Activated naive CD8-positive, alpha-beta T cell treated with anti-CD3 and anti-CD28 coated beads, Interleukin-2, amount 50 U/mL, for 24 hours (primary cell): ENCODE measurements at regions not wholly inside any gene's neighbourhood (a gene's known extent, or its start where the extent isn't known, plus 50 kb on each side); places are given as distances from the start of the nearest gene placed in this dataset.

ENCODE experiments used
- ATAC-seq: fragments of 150-1000 bp; cut with Tn5 transposase; one replicate; pipeline ENCODE4 v1.10.0; 2021
- DNase-seq: peaks from one replicate; pipeline ENCODE4 v3.0.0; 2021
- H3K27ac Mint-ChIP-seq: one replicate; pipeline ENCODE4 v1.8.0; 2021; ENCODE audit warnings: mild to moderate bottlenecking, mixed read lengths
- H3K27me3 Mint-ChIP-seq: one replicate; pipeline ENCODE4 v1.8.0; 2021; ENCODE audit warnings: mixed read lengths
- H3K36me3 Mint-ChIP-seq: one replicate; pipeline ENCODE4 v1.8.0; 2021; ENCODE audit warnings: low read depth, mixed read lengths
- H3K4me1 Mint-ChIP-seq: one replicate; pipeline ENCODE4 v1.8.0; 2021; ENCODE audit warnings: mixed read lengths
- H3K4me3 Mint-ChIP-seq: one replicate; pipeline ENCODE4 v1.8.0; 2021; ENCODE audit warnings: mild to moderate bottlenecking, moderate library complexity, mixed read lengths
- H3K9me3 Mint-ChIP-seq: one replicate; pipeline ENCODE4 v1.8.0; 2021; ENCODE audit warnings: mixed read lengths

DNA sequence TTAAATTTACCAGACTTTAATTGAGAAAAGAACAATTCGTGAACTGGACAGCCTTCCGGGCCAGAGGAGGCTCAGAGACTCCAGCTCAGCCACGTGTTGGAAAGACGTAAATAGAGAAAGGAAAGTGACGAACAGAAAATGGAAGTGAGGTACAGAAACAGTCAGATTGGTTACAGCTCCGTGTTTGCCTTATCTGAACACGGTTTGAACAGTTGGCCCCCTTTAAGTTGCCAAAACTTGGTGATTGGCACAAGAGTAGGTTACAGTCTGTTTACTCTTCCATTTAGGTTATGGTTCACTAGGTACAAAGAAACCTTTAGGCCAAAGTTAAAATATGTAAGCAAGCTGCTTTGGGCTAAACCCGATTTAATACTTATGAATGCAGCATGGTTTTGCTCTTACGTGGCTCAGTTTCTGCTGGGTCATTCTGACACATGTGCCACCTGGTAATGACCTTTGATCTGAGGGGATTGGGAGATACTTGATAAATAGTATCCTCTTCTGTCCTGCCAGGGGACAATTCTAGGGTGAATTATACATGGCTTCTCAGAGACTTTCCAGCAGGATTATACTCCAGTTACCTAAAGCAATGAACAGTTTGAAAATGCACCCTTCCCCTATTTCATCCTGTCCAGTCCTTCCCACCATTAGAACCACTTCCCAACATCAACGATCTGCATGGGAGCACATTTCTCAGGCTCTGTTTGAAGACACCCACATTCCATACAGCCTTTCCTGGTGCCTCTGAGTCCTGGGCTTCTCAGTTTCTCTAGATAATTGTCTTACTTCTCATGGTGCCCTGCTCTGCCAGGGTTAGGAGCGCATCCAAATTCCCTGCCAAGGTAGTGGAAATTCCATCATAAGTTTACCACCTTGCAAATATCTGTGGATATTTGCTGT, 65.1 kb upstream of the TGIF1 start:
- ATAC-seq (no peak), DNase-seq (no peak)
- H3K4me3 Mint-ChIP-seq = no peak overlapping the region
- H3K27ac Mint-ChIP-seq = no peak overlapping the region
- peaks cover 6% of the 10 kb centered on the region for H3K4me1 Mint-ChIP-seq
- H3K36me3 Mint-ChIP-seq = no peaks in the 10 kb centered on the region
- no peaks in the 10 kb centered on the region for H3K9me3 Mint-ChIP-seq
- H3K27me3 Mint-ChIP-seq = peaks cover 2% of the 10 kb centered on the region

DNA sequence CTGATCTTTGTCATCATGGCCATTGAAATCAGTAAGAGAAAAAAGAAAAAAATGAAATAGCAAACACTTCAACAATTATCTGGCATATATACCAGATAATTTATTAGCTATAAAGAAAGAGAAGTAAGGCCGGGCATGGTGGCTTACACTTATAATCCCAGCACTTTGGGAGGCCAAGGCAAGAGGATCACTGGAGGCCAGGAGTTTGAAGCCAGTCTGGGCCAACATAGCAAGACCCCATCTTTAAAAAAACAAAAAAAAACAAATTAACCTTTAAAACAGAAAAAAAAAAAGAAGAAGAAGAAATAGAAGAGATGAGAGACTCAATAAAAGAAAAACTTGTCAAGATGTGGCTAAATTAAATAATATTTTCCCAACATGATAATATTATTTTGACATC, 61.6 kb upstream of the TGIF1 start:
- no peak overlapping the region for H3K27ac Mint-ChIP-seq
- H3K9me3 Mint-ChIP-seq = peaks cover 7% of the 10 kb centered on the region
- no peak overlapping the region for H3K4me3 Mint-ChIP-seq
- H3K27me3 Mint-ChIP-seq = peaks cover 2% of the 10 kb centered on the region
- no peaks in the 10 kb centered on the region for H3K4me1 Mint-ChIP-seq
- ATAC-seq = no peak
- no peak for DNase-seq
- peaks cover 3% of the 10 kb centered on the region for H3K36me3 Mint-ChIP-seq

DNA sequence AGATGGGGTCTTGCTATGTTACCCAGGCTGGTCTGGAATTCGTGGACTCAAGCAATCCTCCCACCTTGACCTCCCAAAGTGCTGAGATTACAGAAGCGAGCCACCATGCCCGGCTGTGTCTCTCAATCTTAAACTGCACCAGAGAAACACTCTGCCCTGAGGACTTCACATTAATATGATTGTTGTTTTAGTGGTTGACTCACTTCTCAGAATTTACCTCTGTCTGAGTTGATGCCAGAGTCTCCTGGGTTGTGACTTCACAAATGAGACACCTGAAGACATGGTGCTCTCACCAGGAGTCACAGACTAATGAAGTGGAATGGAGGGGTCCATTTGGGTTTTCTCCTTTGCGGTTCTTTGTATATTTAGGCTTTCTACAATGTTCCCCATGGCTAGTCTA, 61.0 kb upstream of the TGIF1 start:
- no peak overlapping the region for H3K27ac Mint-ChIP-seq
- H3K36me3 Mint-ChIP-seq = peaks cover 3% of the 10 kb centered on the region
- H3K4me1 Mint-ChIP-seq = no peaks in the 10 kb centered on the region
- H3K9me3 Mint-ChIP-seq = peaks cover 7% of the 10 kb centered on the region
- H3K27me3 Mint-ChIP-seq = peaks cover 2% of the 10 kb centered on the region
- DNase-seq (no peak), ATAC-seq (no peak)
- no peak overlapping the region for H3K4me3 Mint-ChIP-seq

DNA sequence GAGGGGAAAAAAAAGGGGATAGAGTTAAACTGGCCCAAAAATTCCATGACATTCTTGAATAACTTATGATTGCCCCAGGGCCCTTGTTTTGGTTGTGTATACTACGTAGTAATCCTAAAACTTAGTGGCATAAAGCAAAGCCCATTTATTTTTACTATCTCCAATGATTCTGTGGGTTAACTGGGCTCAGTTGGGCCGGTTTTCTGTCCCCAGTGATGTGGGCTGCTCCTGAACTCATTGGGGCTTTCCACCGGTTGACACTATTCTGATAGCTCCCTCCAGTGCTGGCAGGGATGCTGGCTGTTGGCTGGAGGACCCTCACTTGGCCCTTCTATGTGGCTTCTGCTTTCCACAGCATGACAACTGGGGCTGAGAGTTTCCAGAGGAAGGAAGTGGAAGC, 60.0 kb upstream of the TGIF1 start:
- H3K9me3 Mint-ChIP-seq = peaks cover 7% of the 10 kb centered on the region
- H3K4me3 Mint-ChIP-seq = no peak overlapping the region
- H3K4me1 Mint-ChIP-seq = no peaks in the 10 kb centered on the region
- H3K27ac Mint-ChIP-seq = no peak overlapping the region
- H3K27me3 Mint-ChIP-seq = no peaks in the 10 kb centered on the region
- no peak for DNase-seq
- peaks cover 3% of the 10 kb centered on the region for H3K36me3 Mint-ChIP-seq
- no peak for ATAC-seq

DNA sequence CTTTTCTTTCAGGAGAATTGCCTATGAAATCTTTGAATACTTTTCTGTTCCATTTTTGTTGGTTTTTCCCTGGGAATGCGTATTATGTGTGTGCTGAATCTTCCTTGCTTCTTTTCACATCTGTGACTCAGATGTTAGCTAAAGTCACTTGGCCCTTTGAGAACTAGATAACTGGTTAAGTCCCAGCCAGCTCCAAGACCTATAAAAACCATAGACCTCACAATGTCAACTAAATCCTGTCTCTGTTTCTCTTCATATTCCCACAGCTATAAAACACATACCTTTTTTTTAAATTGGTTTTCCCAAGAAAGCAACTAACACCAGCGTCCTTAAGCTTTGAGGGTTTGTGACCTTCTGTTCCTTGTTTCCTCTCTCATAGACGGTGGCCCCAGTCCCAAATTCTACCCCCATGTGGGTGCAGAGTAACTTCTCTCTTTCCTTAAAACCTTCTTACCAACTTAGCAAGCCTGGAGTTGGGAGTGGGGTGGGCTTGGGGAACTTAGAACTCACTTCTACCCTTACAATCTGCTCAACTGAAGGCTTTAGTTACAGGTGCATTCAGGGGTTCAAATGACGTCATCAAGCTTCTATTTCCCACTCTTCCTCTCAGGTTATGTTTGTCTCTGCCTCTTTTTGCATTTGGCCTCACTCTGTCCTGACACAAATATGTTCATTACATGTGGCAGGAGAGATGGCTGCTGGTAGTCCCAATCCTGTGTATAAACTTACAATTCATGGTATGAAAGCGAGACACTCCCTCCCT, 58.1 kb upstream of the TGIF1 start:
- Mint-ChIP-seq H3K4me3 (no peak overlapping the region), H3K36me3 (peaks cover 3% of the 10 kb centered on the region), H3K27ac (no peak overlapping the region), H3K27me3 (no peaks in the 10 kb centered on the region), H3K9me3 (peaks cover 7% of the 10 kb centered on the region), H3K4me1 (no peaks in the 10 kb centered on the region)
- DNase-seq = no peak
- ATAC-seq = no peak

DNA sequence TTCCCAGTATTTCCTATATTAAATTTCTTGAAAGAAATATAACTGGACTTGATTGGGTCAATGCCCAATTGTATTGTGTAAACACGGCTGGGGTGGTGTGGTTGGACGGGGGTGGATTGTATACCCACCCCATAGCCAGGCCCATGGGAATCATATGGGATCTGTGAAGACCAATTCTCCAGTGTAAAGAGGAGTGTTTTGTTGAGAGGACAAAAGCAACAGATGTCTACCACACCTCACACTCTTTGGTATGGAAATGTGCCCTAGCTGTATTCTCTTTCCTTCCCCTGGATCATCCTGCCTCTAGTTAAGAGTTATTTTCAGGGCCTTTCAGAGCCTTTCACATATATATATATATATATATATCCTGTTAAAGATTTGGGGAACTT, 57.5 kb upstream of the TGIF1 start:
- Mint-ChIP-seq H3K27me3 (no peaks in the 10 kb centered on the region), H3K4me3 (no peak overlapping the region), H3K36me3 (peaks cover 3% of the 10 kb centered on the region), H3K27ac (no peak overlapping the region), H3K4me1 (no peaks in the 10 kb centered on the region), H3K9me3 (peaks cover 7% of the 10 kb centered on the region)
- ATAC-seq (no peak), DNase-seq (no peak)

DNA sequence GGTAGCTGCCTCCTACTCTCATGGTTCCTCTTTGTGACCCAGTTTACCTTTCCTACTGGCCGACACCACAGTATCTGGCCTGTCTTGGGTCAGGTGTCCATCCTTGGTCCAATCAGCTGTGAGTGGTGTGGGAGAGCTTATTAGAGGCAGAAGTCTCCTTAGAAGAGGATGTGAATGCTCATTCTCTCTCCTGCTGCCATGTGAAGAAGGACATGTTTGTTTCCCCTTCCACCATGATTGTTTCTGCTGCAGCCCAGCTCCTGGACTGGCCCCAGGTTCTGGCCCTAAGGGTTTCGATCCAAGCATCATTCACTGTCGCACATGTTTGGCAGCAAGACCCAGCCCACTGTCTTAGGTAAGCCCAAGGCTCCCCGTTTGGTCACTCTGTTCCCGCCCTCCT, 55.3 kb upstream of the TGIF1 start:
- no peak overlapping the region for H3K4me3 Mint-ChIP-seq
- H3K27ac Mint-ChIP-seq = no peak overlapping the region
- H3K27me3 Mint-ChIP-seq = no peaks in the 10 kb centered on the region
- H3K36me3 Mint-ChIP-seq = peaks cover 3% of the 10 kb centered on the region
- H3K4me1 Mint-ChIP-seq = no peaks in the 10 kb centered on the region
- DNase-seq (no peak), ATAC-seq (no peak)
- peaks cover 7% of the 10 kb centered on the region for H3K9me3 Mint-ChIP-seq

DNA sequence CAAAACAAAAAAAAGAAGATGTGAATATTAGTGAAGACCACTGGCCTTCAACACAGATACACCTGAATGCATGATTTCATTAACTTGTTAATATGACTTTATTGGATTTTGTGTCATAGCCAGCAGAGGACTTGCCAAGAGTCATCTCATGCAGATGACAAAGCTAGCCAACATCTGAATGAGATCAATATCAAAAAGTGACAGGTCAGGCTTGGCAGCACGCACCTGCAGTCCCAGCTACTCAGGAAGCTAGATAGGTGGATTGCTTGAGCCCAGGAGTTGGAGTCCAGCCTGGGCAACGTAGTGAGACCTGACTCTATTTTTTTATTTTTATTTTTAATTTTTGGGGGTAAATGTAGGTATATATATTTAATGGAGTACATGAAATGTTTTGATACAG, 54.5 kb upstream of the TGIF1 start:
- ATAC-seq = no peak
- Mint-ChIP-seq H3K4me1 (no peaks in the 10 kb centered on the region), H3K9me3 (peaks cover 3% of the 10 kb centered on the region), H3K27ac (no peak overlapping the region), H3K27me3 (no peaks in the 10 kb centered on the region), H3K36me3 (peaks cover 1% of the 10 kb centered on the region), H3K4me3 (no peak overlapping the region)
- DNase-seq = no peak

DNA sequence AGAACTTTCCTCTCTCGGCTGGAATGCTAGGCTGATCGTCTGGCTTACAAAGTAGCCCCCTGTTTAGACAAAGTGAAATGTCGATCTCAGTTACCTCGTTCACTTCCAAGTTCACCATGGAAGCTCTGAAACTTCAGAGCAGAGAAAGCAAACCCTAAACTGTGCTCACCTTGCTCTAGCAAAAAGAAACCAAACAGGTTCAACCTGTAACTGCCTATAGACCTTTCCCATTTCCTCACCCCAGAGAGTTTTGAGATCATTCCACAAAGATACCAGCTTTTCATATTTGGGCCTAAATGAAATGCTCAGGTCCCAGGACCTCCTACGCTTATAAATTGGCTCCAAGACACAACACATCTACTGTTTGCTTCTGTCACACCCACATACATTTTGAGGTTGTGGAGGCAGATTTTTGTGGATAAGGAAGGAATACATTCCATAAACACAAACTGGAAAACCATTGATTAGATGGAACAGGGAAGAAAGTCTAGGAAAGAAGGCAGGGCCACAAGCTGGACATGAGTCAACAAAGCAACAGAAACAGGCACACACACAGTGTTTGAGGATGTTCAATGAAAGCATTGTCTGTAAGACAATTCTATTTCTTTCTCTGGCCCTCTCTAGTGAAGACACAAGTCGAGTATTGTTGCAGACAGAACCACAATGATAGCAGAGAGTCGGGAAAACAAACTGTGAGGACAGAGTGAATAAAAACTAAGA, 52.8 kb upstream of the TGIF1 start:
- H3K27ac Mint-ChIP-seq = no peak overlapping the region
- H3K27me3 Mint-ChIP-seq = no peaks in the 10 kb centered on the region
- no peak for ATAC-seq
- no peaks in the 10 kb centered on the region for H3K36me3 Mint-ChIP-seq
- H3K4me3 Mint-ChIP-seq = no peak overlapping the region
- peaks cover 10% of the 10 kb centered on the region for H3K4me1 Mint-ChIP-seq
- no peak for DNase-seq
- no peaks in the 10 kb centered on the region for H3K9me3 Mint-ChIP-seq

DNA sequence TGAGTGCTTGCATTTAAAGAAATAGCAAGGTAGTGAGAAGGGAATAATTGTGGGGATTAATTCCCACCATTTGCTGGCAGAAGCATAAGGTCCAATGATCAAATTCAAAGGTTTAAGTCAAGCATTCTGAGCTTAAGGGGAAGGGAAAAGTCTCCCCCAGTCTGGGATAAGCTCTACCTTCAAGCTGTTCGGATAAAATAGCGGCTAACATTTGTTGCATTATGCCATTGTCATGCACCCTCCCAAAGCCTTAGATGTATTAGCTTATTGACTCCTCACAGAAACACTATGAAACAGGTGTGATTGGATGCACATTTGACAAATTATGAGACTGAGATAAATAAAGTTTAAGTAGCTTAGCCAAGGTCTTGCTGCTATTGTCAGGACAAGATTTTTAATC, 52.2 kb upstream of the TGIF1 start:
- ATAC-seq = no peak
- H3K4me3 Mint-ChIP-seq = no peak overlapping the region
- H3K9me3 Mint-ChIP-seq = no peaks in the 10 kb centered on the region
- no peaks in the 10 kb centered on the region for H3K27me3 Mint-ChIP-seq
- H3K27ac Mint-ChIP-seq = no peak overlapping the region
- no peaks in the 10 kb centered on the region for H3K36me3 Mint-ChIP-seq
- H3K4me1 Mint-ChIP-seq = peaks cover 12% of the 10 kb centered on the region
- no peak for DNase-seq
